ENCODE measurements at regions not wholly inside any gene's neighbourhood (a gene's known extent, or its start where the extent isn't known, plus 50 kb on each side); places are given as distances from the start of the nearest gene placed in this dataset.

DNA sequence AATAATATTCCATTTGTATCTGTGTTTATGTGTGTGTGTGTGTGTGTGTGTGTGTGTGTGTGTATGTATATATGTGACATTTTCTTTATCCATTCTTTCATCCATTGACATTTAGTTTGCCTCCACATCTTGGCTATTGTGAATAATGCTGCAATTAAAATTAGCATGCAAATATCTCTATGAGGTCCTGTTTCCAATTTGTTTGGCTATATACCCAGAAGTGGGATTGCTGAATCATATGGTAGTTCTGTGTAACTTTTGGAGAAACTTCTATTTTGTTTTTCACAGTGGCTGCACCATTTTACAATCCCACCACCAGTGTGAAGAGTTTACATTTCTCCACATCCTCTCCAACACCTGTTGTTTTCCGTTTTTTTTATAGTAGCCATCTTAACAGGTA is 53.1 kb downstream of the CH25H start:
- H3K36me3 Mint-ChIP-seq (ENCODE audit: low read depth) = no peaks in the 10 kb centered on the region
- peaks cover 12% of the 10 kb centered on the region for H3K4me1 Mint-ChIP-seq (ENCODE audit: low read depth)
- ATAC-seq = no peak
- no peak overlapping the region for H3K4me3 Mint-ChIP-seq
- POLR2A ChIA-PET = no interaction called here
- DNase-seq = no peak
- H3K27me3 Mint-ChIP-seq = peaks cover 27% of the 10 kb centered on the region
- H3K9me3 Mint-ChIP-seq = no peaks in the 10 kb centered on the region
- TF ChIP-seq, protein P1, sequence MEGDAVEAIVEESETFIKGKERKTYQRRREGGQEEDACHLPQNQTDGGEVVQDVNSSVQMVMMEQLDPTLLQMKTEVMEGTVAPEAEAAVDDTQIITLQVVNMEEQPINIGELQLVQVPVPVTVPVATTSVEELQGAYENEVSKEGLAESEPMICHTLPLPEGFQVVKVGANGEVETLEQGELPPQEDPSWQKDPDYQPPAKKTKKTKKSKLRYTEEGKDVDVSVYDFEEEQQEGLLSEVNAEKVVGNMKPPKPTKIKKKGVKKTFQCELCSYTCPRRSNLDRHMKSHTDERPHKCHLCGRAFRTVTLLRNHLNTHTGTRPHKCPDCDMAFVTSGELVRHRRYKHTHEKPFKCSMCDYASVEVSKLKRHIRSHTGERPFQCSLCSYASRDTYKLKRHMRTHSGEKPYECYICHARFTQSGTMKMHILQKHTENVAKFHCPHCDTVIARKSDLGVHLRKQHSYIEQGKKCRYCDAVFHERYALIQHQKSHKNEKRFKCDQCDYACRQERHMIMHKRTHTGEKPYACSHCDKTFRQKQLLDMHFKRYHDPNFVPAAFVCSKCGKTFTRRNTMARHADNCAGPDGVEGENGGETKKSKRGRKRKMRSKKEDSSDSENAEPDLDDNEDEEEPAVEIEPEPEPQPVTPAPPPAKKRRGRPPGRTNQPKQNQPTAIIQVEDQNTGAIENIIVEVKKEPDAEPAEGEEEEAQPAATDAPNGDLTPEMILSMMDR (IDR thresholded peaks at IDR 0.05) = no peak
- CTCF ChIA-PET = no interaction called here
- no peak overlapping the region for H3K27ac Mint-ChIP-seq
- intact Hi-C loops (cut with micrococcal nuclease) = no loop called here

DNA sequence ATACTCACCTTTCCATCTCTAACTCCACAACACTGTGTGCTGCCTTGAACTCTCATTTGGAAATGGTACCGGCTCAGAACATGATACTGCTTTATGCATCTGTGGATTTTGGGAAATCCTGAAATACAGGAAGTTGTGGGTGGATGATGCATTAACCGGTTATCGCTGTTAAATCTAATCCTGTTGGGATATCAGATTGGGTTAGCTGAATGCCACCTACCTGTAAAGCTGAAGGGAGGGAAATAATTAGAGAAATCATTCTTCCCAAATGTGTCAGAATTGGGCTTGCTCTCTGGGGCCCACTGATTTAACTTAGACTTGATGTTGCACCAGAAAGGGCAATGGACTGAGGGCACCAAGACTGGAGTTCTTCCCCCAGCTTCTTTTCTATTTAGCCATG is 54.0 kb downstream of the CH25H start:
- ChIA-PET CTCF (no interaction called here), POLR2A (no interaction called here)
- Mint-ChIP-seq H3K9me3 (no peaks in the 10 kb centered on the region), H3K36me3 (ENCODE audit: low read depth) (no peaks in the 10 kb centered on the region), H3K27me3 (peaks cover 27% of the 10 kb centered on the region), H3K4me1 (ENCODE audit: low read depth) (peaks cover 5% of the 10 kb centered on the region), H3K4me3 (no peak overlapping the region), H3K27ac (no peak overlapping the region)
- intact Hi-C loops (cut with micrococcal nuclease) = no loop called here
- ATAC-seq (no peak), DNase-seq (no peak)
- TF ChIP-seq, protein P1 (IDR thresholded peaks at IDR 0.05) = no peak

DNA sequence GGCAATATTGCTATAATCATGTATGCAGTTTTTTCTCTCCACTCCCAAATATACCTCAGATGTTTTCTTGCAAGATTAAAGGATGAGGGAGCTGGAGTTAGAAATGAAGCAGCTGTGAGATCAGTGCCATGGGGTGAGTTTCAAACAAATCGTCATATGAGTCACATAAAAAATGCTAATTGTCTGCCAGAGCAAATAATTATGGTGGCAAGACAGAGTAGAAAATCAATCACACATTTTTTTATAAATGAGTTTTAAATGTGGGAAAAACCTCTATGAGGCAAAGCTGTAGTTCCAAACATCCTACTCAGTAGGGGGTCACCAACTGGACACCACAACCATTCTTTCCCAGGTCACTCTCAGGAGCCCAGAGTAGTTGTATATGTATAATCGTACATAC is 55.3 kb downstream of the CH25H start:
- H3K4me1 Mint-ChIP-seq (ENCODE audit: low read depth) = peaks cover 2% of the 10 kb centered on the region
- ChIA-PET POLR2A (no interaction called here), CTCF (interaction anchor here (1.0 to 1.3 kb wide), 3 partner anchors 10 to 66 kb away, joined by 3 to 4 read pairs (median 3); no protein-coding TSS in a partner anchor)
- TF ChIP-seq, protein P1 (IDR thresholded peaks at IDR 0.05) = no peak
- DNase-seq (no peak), ATAC-seq (no peak)
- peaks cover 25% of the 10 kb centered on the region for H3K27me3 Mint-ChIP-seq
- intact Hi-C loops (cut with micrococcal nuclease) = no loop called here
- H3K27ac Mint-ChIP-seq = no peak overlapping the region
- no peaks in the 10 kb centered on the region for H3K36me3 Mint-ChIP-seq (ENCODE audit: low read depth)
- H3K4me3 Mint-ChIP-seq = no peak overlapping the region
- no peaks in the 10 kb centered on the region for H3K9me3 Mint-ChIP-seq

DNA sequence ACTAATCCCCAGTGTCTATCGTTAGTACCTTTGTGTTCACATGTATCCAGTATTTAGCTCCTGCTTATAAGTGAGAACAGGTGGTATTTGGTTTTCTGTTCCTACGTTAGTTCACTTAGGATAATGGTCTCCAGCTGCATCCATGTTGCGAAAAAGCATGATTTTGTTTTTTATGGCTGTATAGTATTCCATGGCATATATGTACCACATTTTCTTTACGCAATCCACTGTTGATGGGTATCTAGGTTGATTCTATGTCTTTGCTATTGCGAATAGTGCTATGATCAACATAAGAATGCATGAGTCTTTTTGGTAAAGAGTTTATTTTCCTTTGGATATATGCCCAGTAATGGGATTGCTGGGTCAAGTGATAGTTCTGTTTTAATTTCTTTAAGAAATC is 59.1 kb downstream of the CH25H start:
- Mint-ChIP-seq H3K36me3 (ENCODE audit: low read depth) (no peaks in the 10 kb centered on the region), H3K4me3 (no peak overlapping the region), H3K27me3 (peaks cover 3% of the 10 kb centered on the region), H3K27ac (no peak overlapping the region), H3K9me3 (no peaks in the 10 kb centered on the region), H3K4me1 (ENCODE audit: low read depth) (peaks cover 8% of the 10 kb centered on the region)
- DNase-seq (no peak), ATAC-seq (no peak)
- TF ChIP-seq, protein P1 (IDR thresholded peaks at IDR 0.05) = no peak
- intact Hi-C loops (cut with micrococcal nuclease) = no loop called here
- POLR2A ChIA-PET = no interaction called here
- CTCF ChIA-PET = no interaction called here

DNA sequence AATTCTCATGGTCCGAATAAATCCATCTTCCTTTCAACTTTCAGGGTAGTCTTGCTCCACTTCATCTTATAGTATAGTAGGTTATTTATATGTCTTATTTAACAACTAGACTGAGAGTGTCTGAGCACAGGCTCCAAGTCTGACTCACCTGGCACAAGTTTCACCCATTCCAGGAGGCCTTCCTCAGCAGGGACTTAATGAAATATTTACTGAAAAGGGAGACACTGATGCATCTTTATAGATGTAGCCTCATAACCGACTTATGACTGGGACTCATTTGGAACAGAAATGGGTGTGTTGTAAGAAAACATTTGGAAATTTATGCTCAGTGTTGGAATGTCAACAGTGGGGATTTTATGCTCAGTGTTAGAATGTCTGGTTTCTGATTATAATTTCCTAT is 59.9 kb downstream of the CH25H start:
- ATAC-seq (no peak), DNase-seq (no peak)
- Mint-ChIP-seq H3K36me3 (ENCODE audit: low read depth) (no peaks in the 10 kb centered on the region), H3K4me3 (no peak overlapping the region), H3K27me3 (peaks cover 3% of the 10 kb centered on the region), H3K4me1 (ENCODE audit: low read depth) (peaks cover 10% of the 10 kb centered on the region), H3K9me3 (no peaks in the 10 kb centered on the region), H3K27ac (no peak overlapping the region)
- intact Hi-C loops (cut with micrococcal nuclease) = no loop called here
- ChIA-PET CTCF (no interaction called here), POLR2A (no interaction called here)
- TF ChIP-seq, protein P1 (IDR thresholded peaks at IDR 0.05) = no peak
